HG03521 (cell line): ENCODE measurements at regions not wholly inside any gene's neighbourhood (a gene's known extent, or its start where the extent isn't known, plus 50 kb on each side); places are given as distances from the start of the nearest gene placed in this dataset.

Source experiments
- ATAC-seq: cut with Tn5 transposase; IDR thresholded peaks from one replicate; pipeline ENCODE4 v1.9.1; 2021; ENCODE audit warnings: mild to moderate bottlenecking, moderate library complexity; ENCODE audit not compliant: unreplicated experiment

GRCh38 chr1:222370913-222371675 is 176.8 kb downstream of the HHIPL2 start:
- ATAC-seq: no peak

GRCh38 chr1:222370081-222370912 is 177.6 kb downstream of the HHIPL2 start:
- ATAC-seq: no peak

DNA sequence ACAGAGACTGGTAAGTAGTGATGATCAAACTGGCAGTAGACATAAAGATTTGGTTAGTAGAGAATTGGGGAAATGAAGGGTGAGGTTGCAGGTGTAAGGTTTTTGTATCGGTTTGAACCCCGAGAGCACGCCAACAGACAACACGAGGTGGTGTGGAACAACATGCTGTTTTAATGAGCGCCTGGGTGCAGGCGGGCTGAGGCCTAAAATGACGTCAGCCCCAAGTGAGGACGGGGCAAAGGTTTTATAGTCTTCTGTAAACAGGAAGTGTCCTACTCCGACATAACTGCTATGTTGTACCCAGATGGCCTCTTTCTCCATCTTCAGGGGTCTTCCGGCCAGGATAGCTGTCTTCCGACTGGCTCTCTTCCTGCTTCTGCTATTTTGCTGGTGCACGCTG is 178.8 kb downstream of the HHIPL2 start:
- ATAC-seq: no peak

- no peak for ATAC-seq
Measured at GRCh38 chr1:222358100-222358499, 189.8 kb downstream of the HHIPL2 start.

DNA sequence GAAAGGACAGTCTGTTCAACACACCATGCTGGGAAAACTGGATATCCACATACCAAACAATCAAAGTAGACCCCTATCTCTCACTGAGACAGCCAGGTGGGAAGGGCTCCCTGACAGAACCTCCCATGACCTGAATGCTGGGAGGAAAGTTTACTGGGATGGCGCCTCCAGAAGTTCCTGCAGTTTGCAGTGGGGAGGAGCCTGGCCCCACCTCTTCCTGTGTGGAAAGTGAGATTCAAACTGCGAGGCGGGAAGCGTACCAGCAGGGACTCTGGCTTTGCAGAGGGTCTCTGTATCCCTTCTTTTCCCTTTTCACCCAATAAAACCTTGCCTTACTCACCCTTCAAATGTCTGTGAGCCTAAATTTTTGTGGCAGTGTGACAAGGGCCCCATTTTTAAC is 190.7 kb downstream of the HHIPL2 start:
- ATAC-seq: no peak

DNA sequence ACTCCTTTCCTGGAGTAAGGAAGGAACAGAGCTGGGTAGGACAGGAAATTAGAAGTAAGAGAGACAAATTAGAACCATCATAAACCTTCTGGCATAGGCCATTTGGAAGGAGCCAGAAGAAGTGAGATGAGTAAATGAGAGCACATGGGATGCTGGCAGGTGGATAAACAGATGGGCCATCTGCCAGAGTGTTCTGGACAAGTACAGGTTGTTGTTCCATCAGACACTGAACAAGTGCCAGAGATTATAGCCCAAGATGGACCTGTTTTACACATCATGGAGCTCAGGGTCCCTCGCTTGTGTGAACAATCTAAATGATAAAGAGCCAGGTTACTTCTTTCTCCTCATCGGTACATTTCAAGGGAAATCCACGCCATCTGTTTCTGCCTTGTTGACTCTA is 200.3 kb downstream of the HHIPL2 start:
- no peak for ATAC-seq

DNA sequence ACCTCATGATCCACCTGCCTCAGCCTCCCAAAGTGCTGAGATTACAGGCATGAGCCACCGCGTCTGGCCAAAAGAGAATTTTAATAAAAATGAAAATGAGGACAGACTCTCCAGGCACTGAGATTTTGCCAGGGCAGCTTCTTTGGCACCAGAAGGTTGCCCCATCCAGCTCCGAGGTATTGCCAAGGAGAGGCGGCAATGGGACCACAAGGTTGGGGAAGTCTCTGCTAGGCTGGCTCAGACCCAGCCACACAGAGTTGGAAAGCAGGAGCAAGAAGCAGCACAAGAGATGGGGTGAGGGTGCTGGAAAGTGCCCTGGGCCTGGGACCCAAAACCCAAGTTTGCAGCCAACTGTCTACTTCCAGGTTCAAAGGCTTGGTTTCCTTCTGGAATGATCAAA is 200.9 kb downstream of the HHIPL2 start:
- no peak for ATAC-seq

DNA sequence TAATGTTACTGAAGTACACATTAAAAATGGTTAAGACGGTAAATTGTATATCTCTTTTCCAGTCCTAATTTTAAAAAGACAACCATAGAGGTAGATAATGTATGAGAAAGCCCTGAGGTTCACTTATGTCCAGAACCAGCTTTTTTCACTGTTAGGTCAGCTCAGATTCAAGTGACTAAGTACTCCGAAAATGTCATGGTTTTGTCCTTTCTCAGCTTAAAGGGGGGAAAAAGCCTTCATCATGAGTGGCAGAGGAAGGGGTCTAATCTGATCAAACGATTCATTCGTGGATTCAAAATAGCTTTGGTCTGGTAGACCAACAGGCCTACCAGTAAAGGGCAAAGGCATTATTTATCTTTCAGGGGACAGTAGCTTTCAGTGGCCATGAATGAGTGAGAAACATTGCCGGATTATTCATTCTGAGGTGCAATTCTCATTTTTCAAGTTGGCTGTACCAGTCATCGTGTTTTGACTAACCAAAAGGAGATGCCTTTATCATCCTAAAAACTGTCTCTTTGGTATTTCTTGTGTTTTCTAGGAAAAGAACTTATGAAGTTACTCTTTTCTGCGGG is 208.4 kb downstream of the HHIPL2 start:
- no peak for ATAC-seq

DNA sequence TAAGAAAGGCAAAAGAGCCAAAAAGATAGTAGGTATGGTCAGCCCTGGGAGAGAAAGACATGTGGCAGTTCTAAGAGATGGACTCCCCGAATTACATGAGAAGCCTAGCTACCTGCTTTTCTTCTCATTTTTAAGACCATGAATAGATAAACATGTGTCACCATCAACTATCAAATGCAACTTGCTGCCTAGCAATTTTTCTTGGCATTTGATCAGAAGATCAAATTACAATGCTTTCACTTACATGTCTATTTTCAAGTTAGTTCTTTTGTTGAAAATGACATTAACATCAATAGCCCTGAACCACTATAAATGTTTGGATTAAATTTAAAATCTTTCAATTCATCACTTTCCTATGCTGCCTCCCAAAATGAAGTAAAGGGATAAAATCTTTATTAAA is 212.3 kb downstream of the HHIPL2 start:
- ATAC-seq: no peak

DNA sequence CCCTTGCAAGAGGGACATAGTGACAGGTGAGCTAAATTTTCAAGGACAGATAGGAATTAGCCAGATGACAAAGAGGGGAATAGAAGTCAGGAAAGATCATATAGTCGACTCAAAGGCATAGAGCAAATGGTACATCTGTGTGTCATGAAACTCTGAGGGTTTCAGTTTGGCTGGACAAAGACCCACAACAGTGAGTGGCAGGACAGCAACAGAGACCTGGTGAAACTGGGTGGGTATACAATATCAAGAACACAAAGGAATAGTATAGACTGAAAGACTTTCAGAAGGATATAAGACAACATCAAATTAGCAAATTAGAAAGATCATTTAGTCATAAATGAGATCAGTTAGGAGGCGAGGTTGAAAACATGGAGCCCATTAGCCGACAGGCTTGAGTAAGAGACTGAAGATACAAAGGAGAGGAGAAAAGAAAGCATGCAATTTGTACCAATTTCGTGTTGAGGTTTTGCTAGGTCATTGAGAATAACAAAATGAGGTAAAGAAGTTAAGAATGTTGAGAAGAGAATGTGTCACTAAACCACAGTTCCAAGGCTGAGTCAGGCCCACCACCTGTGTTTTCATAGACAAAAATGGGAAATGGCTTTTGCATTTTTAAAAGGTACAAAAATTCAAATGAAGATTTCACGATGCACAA is 213.8 kb downstream of the HHIPL2 start:
- ATAC-seq: no peak

DNA sequence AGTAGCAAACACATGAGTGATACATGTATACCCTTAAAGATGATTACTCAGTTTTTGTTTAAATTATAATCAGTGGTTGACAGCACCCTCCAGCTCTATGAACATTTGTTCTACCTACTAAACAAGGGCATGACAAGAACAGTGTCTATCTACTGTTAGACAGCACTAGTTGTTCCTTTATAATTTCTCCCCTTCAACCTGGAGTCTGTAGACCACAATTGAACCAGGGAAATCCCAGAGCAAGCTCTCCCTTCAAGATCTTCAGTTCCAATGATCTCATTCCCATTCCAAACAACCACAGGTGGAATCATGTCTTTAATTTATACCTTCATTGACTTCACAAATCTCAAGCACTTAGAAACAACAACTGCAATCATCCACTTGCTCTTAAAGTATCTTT is 216.1 kb downstream of the HHIPL2 start:
- no peak for ATAC-seq

DNA sequence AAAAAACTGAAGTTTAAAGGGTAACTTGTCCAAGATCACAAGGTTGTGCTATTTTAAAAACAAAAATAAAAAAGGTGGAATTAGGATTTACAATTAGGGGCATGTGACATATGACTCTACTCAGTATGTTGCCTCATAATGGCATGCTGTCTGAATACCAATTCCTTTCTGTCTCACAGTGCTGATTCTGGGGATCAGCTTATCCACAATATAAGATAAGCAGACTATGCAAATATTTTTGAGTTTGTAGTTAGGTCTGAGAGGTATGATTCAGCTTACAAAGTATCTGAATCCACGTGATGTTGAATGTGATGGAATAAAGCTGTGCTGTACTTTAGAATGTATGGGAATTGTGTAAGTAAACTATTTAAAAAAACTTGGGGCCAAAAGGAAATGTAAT is 216.6 kb downstream of the HHIPL2 start:
- ATAC-seq: no peak

- no peak for ATAC-seq
Measured at GRCh38 chr1:222329493-222330045, 218.3 kb downstream of the HHIPL2 start.

DNA sequence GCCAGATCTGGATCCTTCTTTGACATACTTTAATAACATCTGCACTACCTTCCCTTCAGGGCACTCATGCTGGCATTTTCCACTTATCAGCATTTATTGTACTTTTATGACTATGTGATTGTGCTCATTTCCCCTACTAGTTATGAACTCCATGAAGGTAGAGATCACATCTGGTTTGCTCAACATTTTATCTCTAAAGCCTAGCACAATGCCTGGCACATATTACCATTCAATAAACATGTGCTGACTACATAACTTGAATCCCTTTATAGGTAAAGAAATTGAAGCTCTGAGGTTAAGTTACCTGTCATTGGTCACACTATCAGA is 221.2 kb downstream of the HHIPL2 start:
- ATAC-seq: no peak

GRCh38 chr1:222326006-222326709 is 221.7 kb downstream of the HHIPL2 start:
- no peak for ATAC-seq

DNA sequence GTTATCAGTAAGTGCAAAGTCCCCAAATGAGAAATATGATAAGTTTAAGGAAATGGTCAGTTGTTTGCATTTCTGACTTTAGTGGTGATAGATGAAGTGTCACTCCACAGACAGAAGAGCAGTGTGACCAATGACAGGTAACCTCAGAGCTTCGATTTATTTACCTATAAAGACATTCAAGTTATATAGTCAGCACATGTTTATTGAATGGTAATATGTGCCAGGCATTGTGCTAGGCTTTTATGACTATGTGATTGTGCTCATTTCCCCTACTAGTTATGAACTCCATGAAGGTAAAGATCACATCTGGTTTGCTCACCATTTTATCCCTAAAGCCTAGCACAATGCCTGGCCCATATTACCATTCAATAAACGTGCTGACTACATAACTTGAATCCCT is 222.4 kb downstream of the HHIPL2 start:
- ATAC-seq: no peak

GRCh38 chr1:222314839-222315238 is 233.1 kb downstream of the HHIPL2 start:
- no peak for ATAC-seq

DNA sequence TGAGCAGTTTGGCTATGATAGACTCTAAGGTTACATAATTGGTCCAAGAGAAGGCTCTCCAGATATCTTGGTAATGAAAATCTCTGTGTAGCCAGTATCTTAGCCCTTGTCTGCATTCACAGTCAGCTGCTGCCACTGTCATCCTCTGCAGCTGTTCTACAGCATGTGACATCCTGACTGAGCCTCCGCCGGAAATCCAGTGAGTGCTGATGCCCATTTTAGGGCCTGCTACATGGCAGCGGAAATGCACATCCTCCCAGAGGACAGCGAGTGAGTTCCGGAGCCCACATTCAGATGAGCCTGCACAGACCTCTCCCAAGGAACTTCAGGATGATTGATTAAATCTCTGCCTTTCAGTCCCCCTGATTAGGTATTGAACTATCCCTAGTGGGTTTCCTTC is 237.1 kb downstream of the HHIPL2 start:
- ATAC-seq: no peak

DNA sequence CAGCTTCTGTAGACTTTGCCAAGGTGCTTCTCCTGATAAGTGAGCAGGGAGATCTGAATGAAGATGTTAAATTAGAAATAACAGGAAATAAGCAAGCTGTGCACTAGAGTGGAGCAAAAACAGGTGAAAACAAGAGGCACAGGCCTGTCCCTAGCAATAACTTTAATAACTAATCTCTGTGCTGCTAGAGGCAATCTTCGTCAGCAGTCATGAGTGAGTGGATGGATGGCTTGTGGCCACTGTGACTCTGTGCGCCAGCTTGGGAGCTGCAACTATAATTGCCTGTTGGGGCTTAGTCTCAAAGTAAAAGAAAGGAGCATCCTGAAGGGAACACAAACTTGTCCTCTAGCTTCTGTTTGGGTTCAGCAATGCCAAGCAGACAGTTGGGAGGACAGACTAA is 240.3 kb downstream of the HHIPL2 start:
- ATAC-seq: no peak

- ATAC-seq: no peak
Measured at GRCh38 chr1:222306512-222306911, 241.4 kb downstream of the HHIPL2 start.

DNA sequence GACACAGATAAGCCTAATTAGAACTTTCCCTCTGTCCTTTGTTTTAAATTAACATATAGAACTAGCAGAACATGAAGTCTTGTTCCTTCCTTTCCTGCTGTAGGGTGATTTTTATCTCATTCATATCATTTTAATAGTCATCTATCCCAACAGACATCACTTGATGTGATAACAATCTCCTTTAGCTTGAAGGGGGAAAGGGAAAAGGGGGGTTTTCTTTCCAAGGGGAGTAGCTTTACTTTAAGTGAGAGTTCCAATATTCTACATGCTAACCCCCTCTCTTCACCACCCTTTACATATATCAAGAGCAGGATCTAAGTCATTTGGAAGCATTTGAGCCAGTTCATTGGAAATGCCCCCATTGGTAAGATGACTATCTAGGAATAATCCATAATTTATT is 241.9 kb downstream of the HHIPL2 start:
- ATAC-seq: no peak
